GM10266 (cell line): ENCODE measurements at regions not wholly inside any gene's neighbourhood (a gene's known extent, or its start where the extent isn't known, plus 50 kb on each side); places are given as distances from the start of the nearest gene placed in this dataset.
A peak's percentile ranks its signal among the peaks of the same experiment; 100 is the strongest.

ENCODE experiments used
- DNase-seq: peaks from one replicate; pipeline ENCODE4 v3.0.0; 2012; ENCODE audit errors: extremely low spot score
- TF ChIP-seq, protein P1 (sequence below): IDR thresholded peaks from 2 replicates; pipeline ENCODE4 v1.5.1; 2012; ENCODE audit warnings: mild to moderate bottlenecking, low read depth; ENCODE audit not compliant: control insufficient read depth, insufficient read depth; ENCODE audit errors: missing control alignments

DNA sequence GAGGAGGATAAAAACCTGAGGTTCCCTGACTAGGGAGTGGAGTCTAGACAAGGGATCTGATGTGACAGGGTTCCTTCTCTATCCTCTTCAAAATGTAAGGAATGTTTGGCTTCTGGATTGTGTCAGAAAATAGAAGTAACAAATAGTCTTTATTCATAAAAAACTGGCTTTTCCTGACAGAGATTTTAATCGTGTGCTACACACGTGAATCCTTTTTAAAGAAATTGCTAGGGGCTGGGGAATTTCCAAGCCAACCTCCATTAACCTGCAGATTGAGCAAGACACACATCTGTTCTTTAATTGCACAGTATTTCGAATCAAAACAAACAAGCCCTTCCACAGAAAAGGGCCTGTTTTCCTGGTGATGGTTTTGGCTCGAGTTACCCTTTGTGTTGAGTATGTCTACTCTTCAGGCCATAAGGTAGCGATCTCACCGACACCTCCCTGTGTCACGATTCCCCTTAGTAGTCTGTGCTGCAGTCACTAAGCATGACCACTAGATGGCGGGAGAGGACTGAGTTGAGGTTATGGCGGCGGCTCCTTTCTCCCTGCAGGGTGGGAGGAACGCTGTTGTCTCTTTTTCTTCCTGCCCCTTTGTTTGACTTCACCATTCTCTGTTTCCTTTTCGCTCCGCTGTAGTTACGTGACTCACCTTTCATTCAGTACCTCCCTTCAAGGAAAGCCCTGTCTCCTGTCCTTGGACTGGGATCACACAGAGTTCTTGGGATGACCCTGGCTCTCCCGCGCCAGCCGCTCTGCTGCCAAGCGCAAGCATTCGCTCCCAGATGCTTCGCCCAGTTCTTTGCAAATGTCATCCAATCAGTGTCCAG is 137.1 kb upstream of the SLC24A2 start:
- DNase-seq, result peak; percentile 80
- TF ChIP-seq, protein P1, sequence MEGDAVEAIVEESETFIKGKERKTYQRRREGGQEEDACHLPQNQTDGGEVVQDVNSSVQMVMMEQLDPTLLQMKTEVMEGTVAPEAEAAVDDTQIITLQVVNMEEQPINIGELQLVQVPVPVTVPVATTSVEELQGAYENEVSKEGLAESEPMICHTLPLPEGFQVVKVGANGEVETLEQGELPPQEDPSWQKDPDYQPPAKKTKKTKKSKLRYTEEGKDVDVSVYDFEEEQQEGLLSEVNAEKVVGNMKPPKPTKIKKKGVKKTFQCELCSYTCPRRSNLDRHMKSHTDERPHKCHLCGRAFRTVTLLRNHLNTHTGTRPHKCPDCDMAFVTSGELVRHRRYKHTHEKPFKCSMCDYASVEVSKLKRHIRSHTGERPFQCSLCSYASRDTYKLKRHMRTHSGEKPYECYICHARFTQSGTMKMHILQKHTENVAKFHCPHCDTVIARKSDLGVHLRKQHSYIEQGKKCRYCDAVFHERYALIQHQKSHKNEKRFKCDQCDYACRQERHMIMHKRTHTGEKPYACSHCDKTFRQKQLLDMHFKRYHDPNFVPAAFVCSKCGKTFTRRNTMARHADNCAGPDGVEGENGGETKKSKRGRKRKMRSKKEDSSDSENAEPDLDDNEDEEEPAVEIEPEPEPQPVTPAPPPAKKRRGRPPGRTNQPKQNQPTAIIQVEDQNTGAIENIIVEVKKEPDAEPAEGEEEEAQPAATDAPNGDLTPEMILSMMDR, result peak; percentile 99

- TF ChIP-seq, protein P1, result no peak
- no peak for DNase-seq
Measured at GRCh38 chr9:19924080-19924479, 135.2 kb upstream of the SLC24A2 start.

DNA sequence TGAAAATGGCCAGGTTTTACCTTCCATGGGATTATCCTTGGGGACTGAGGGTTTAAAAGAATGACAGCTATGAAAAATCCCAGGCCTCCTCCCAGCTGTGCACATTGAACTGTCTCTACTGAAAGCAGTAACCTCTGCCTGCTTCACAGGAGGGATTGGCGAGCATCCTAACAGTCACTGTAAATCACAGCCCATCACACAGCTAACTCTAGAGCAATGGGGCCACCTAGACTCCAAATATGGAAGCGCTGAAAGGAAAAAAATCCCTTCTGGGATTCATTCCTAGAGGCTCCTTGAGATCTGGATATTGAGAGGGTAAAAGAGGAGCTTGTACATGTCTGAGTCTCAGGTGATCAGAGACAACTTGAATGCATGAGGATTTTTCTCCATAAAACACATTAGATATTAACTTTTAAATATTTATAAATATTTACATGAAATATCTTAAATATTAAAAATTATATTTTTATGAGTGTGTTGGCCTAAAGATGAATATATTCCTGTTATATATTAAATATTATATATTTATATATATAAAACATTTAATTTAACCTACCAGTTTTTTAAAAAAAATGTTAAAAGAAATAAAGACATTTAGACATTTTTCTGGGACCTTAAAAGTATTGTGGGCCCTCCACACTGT is 133.8 kb upstream of the SLC24A2 start:
- no peak for DNase-seq
- TF ChIP-seq, protein P1, result no peak

DNA sequence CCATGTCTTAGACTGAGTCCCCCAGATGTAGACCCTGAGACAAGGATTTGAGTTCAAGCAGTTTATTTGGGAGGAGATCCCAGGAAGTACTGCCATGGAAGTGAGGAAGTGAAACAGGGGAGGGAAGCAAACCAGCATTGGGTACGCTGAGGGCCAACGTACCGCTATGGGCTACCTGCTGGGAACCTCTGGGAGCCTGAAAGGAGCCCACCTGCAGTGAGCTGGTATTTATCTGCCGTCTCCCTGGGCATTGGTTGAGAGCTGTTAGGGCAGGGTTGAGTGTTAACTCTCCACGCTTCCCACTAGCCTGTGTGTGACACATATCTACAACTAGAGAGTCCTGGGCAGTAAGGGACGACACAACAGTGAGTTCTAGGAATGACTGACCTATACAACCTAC is 131.6 kb upstream of the SLC24A2 start:
- DNase-seq, result no peak
- TF ChIP-seq, protein P1, result no peak

- TF ChIP-seq, protein P1, result no peak
- no peak for DNase-seq
Measured at GRCh38 chr9:19918630-19919029, 129.8 kb upstream of the SLC24A2 start.

DNA sequence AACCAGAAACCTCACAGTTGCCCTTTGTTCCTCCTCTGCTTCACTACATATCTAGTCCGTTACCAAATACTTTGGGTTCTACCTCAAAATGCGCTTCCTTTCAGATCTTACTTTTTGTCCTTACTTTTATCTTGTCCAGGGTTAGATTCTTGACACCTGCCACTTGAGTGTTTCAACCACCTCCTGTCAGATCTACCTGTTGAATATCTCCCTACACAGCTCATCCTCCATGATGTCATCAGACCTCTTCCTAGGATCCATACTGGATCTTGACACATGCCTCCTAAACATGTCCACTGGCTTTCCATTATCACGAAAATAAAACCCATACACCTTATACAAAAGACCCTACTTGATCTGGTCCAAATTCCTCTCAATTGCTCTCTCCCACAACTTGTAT is 125.2 kb upstream of the SLC24A2 start:
- DNase-seq, result no peak
- TF ChIP-seq, protein P1, result no peak

DNA sequence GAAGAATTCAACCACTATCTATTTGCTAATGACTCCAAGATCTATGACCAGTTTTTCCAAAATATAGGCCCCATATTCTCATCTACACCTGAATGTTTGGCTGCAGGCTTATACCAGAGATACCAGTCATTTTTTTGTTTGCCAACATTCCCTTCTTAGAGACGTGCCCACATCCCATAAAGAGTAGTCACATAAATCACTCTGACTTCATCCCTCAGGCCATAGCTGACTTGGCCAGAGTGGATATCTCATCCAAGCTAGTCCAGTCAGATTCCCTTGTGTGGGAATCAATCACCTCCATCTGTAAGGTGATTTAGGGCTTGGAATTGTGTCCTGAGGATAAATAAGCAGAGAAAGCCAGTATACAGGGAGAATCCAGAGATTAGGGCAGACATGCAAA is 124.3 kb upstream of the SLC24A2 start:
- DNase-seq, result no peak
- TF ChIP-seq, protein P1, result no peak
